Kidney glomerular epithelial cell (primary cell): ENCODE measurements at regions not wholly inside any gene's neighbourhood (a gene's known extent, or its start where the extent isn't known, plus 50 kb on each side); places are given as distances from the start of the nearest gene placed in this dataset.
A peak's percentile ranks its signal among the peaks of the same experiment; 100 is the strongest.

Source experiments
- DNase-seq: peaks from one replicate; lab custom pipeline; 2025; lab: John Stamatoyannopoulos, UW

DNA sequence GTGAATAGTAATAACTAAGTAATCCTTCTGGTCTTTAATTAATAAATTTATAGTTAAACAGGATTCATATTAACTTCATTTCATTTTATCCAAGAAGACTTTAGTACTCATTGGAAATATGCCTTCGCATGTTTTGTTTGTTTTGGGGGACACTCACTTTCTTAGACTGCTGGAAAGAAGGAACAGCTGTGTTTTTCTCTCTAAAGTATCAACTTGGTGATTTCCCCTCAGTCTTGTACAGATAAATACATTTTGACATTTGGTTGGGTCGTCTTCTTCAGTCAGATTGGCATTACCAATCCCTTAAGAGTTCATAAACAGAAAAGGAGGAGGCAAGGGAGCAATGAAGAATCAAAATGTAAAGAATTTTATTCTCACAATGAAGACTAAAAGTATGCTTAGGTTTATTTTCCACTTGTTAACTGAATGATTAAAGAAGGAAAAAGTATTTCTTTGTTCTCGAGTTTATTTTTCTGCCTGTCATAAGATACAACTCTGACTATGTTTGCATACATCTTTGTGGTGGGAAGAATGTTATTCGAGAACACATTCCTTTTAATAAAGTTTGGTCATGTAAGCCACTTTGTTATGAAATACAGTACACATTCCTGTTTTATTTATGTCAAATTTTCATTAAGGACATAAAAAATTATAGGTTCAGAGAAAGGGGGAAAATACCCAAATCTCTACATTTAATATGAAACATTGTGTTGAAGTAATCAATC is 140.2 kb downstream of the GMNC start:
- no peak for DNase-seq

DNA sequence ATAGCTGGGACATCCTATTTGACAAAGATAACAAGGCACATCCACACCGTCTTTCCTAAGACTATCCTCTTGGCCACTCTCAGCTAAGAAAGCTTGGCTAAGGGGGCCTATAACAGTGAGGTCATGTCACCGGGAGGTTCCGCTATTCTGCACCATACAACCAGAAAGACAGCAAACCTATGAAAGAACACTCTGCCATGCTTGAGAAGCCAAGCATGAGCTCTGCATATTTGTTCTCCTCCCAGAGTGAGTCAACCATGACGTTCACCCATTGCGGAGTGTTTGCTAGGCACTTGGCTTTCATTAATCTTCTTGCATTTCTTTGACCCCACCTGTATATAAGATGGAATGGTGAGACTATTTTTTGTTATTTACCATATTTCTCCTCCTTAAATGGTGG is 141.2 kb downstream of the GMNC start:
- DNase-seq = peak; percentile 85

DNA sequence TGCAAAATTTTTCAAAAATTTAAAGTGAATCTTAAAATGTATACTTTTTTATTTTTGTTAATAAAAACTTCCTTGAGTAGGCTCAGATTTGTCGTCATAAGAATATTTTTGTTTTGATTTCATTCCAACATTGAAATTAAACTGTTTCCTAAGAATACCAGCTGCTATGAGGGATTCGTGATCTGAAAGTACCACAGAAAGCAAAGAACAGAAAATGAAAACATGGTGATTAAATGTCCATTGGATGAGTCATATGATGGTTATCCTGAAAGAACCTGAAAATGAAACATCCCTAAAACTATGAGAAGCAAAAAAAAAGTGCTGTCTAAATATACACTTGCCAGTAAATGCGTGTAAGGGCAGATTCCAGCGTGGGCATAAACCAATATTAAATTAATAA is 143.8 kb downstream of the GMNC start:
- DNase-seq = peak; percentile 63

DNA sequence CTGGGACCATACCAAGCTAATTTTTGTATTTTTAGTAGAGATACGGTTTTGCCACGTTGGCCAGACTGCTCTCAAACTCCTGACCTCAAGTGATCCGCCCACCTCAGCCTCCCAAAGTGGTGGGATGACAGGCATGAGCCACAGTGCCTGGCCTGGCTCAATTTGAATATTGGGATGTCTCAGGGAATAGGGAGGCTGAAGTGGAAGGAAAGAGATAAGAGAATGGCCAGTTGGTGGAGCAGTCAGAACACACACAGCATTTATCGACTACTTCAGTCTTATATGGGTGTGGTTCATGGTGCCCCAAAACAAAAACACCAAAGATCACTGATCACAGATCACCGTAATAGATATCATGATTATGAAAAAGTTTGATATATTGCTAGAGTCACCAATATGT is 144.4 kb downstream of the GMNC start:
- DNase-seq = no peak

DNA sequence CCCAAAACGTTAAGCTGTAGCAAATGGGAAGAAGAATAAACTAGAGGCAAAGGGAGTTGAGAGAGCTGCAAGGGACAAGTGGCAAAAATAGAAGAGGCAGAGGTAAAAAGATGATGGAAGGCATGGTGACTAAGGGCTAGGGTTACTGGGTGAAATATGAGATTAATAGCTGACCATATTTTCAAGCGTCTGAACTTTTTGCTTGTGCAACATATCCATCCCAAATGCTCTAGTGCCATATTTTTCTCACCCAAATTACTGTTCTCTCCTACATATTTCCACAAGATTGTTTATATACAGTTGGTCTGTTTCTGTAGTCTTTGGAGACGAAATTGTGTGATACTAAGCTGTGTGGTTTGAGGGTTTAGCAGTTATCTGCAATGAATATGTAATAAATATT is 145.5 kb downstream of the GMNC start:
- DNase-seq = no peak

DNA sequence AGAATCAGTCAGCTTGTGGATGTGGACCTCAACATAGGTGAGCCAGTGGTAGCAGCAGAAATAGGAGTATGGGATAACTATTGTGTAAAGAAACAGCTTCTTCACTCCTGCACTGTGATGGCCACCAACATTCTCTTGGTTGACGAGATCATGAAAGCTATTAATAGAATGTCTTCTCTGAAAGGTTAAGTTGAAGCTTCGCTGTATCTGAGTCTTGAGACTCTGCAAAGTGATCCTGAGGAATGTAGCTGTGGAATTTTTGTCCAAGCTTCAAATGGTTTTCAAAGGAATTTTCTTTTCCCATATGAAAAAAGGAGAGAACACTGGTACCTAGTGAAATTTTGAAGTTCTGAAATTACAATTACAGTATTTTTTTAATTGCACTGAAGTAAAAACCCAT is 146.3 kb downstream of the GMNC start:
- DNase-seq = peak; percentile 36

DNA sequence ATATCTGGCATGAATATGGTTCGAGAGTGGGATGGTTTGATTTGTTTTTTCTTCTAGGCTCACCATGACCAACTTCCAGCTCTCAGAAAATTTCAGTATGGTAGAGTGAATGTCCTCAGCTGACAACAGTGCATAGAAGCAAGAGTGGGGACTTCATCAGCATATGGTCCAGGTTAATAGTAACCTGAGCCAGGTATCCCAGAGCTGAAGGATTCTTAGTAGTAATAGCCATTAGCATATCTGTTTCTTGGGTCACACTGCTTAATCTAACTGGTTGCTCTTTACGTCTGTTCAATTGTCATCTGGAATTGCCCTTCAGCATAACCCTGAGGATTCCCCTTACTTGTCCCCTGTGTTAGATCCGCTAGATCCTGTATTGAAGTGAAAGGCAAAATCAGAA is 151.8 kb downstream of the GMNC start:
- no peak for DNase-seq

DNA sequence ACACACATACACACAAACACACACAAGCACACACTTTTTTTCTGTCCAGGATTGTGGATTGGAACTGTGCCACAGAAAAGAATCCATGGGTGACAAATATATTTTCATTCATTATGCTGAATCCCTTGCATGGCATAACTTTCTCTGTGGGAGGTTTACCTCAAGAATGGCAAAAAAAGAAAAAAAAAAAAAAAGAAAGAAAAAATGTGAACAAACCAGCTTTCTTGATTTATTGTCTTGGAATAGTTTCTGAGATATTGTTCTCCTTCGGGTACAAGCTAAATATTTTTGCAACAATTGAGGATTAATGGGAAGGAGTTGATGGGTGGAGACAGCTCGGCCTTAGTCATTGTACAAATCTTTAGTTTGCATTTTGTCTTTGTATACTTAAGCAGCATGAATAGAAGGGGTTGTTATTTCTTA is 153.1 kb downstream of the GMNC start:
- peak; percentile 83 for DNase-seq
